IPS DF 19.7 (cell line): ENCODE measurements at regions not wholly inside any gene's neighbourhood (a gene's known extent, or its start where the extent isn't known, plus 50 kb on each side); places are given as distances from the start of the nearest gene placed in this dataset.

ENCODE experiments used
- DNase-seq: peaks from one replicate; pipeline ENCODE4 v3.0.0-alpha.2; 2013; ENCODE audit warnings: low read depth, low spot score

- DNase-seq = no peak
Measured at GRCh38 chr14:97264516-97265230, 467.5 kb downstream of the VRK1 start.

GRCh38 chr14:97266653-97267052, 469.5 kb downstream of the VRK1 start:
- DNase-seq = peak; percentile 28

DNA sequence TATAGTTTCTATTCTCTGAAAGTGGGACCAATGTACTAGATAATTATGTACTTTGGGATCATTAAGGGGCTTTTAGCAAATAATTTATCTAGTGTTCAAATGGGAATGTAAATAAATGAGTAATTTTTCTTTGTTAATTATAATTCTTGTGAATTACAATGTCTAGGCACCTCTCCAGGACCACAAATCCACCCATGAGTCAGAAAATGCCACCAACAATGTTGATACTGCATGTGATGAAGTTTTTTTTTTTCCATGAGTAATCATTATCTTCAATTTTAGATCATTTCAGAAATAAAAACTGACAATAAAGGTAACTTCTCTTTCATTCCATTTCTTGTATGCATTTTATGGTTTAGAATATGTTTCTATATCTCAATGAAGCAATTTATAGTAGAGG, 470.3 kb downstream of the VRK1 start:
- no peak for DNase-seq

DNA sequence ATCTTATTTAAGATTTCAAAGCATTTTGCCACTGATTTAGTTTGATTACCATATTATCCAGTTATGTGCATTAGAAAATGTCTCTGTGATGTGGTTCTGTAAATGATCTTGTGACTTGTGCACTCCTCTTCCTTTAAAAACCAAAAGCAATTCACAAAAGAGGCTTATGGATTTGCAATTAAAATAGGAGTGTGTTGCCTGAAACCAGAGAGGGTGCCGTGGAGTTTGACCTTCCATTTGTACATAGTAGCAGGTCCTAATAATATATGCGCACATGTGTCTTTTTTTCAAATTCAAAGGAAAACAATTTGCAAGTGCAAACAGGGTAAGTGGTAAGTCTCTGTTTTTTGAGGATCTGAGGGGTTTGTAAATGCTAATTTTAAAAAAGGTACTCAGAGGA, 470.9 kb downstream of the VRK1 start:
- DNase-seq = no peak

DNA sequence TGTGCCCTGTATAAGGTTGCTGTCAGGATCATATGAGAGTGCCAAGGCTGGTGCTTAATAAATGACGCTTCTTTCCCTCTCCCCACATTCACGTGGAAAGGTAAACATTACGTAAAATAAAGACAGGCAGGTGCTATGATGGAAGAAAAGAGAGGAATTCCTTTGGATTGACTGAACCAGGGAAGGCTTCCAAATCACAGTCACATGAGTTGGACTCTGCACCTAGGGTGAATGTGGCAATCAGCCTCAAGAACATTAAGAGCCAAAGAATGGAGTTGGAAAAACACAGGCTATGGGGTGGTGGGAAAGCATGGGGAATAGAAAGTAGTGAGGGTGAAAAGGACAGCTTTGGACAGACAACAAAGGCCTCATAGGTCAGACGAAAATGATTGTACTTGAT, 473.1 kb downstream of the VRK1 start:
- no peak for DNase-seq

- DNase-seq = no peak
Measured at GRCh38 chr14:97271451-97271960, 474.3 kb downstream of the VRK1 start.

GRCh38 chr14:97273540-97273939, 476.4 kb downstream of the VRK1 start:
- DNase-seq = no peak

DNA sequence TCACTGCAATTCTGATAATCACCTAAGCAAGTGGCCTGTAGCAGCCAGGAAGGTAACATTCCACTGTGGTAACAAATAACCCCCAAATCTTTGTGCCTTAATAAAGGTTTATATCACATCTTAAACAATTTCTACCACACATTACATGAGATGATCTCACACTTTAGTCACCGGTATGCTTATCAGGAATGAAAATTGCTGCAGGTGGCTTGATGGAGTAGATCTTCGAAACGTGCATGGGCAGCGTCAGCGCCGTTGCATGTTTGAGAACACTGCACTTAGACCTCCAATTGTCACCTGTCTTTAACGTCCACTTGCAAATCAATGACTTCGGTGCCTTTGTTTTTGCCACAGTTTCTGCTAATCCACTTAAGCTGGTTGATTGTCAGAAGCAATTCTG, 477.4 kb downstream of the VRK1 start:
- no peak for DNase-seq

DNA sequence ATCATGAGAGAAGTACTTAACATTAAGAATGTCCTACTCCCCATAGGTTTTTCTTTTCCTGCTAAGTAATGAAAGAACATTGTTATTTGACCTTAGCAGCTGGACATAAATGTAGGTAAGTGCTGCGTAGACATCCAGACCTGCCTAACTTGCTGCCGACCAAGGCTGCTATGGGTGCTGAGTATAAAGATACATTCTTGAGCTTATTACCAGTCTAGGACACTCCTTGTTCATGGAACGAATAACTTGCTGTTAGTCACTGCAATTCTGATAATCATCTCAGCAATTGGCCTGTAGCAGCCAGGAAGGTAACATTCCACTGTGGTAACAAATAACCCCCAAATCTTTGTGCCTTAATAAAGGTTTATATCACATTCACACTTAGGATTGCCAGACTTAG, 478.1 kb downstream of the VRK1 start:
- no peak for DNase-seq

DNA sequence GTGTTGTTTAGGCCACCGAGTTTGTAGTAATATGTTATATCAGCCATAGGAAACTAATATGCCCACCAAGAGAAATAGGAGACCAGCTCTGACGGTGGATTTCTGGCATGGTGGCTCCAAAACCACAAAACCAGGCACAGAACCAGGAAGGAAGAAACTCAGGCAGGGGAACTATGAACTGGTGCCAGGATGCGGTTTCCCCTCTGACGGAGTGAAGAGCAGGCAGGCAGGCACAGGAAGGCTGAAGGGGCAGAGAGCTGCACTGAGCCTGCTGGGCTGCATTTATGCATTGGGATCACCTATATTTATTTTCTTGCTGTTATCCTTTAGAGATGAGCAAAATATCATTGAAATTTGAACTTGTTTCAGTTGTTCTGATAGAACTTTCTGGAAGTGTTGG, 479.4 kb downstream of the VRK1 start:
- DNase-seq = no peak

DNA sequence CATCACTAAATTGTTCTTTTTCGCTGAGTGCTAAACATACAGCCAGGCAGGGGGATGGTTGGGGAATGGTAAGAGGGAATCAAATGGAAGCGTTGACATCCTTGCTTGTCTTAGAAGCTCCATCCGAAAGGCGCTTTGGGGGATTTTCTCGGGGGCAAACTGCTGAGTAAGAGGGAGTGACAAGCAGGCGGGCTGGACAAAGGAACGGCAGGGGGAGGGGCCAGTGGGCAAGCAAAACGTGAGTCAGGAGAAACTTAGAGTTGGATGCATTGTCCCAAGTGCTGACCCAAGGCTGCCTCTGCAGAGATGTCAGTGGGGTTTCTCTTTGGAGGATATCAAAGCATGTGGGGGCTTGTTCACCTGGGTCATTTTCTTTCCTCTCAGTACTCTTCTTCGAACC, 480.5 kb downstream of the VRK1 start:
- peak; percentile 50 for DNase-seq

DNA sequence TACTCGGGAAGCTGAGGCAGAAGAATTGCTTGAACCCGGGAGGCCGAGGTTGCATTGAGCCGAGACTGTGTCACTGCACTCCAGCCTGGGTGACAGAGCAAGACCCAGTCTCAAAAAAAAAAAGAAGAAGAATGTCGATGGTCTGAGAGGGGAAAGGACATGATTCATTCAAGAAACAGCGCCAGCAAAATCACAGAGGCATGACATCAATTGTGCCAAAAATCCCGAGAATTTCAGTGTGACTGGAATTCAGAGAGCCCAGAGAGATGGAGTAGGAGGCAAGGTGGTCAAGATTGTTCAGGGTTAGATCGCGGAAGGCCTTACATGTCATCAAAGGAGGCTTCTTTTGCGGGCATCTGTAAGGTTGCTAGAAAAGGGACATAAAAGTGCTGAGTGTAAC, 483.3 kb downstream of the VRK1 start:
- DNase-seq = no peak

DNA sequence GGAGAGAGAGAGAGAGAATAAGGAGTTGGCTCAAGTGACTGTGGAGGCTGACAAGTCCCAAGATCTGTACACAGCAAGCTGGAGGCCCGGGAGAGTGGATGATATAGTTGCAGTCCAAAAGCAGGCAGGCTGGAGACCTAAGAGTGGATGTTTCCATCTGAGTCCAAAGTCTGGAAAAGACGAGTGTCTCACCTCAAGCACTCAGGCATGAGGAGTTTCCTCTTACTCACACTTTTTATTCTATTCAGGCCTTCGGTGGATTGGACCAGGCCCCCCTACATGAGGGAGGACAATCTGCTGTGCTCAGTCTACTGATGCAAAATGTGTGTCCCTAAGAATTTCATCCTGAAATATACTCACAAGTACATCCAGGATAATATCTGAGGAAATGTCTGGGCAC, 484.6 kb downstream of the VRK1 start:
- DNase-seq = no peak

DNA sequence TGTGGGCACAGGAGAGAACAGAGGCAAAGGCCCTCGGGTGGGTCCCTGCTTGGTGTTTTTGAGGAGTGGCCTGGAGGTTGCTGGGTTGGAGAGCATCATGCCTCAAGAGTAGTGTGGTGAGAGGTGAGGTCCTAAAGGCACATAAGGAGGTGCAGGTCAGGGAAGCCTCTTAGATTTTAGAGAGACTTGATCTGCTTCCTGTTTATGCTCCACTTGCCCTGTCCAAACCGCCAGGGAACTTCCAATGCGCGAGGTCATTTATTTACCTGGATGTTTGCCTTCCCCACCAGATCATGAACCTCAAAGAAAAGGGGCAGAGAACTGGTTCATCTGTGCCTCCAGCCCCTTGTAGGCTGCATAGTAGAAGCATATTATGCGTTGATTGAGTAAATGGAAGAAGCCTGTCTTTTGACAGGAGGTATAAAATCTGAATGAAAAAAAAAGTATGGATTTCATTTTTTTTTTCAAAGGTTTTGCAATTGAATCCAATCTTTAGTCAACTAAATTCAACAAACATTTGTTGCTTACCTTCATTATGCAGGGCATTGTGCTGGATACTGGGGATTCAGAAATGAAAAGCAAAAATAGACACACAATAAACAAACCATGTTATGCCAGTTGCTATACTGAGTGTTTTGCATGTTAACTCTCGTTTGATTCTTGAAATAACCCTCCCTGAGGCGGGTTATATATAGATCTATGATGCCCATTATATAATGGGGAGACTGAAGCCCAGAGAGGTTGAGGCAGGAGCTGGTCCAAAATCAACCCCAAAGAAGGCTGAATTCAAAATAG, 485.2 kb downstream of the VRK1 start:
- DNase-seq = no peak

- no peak for DNase-seq
Measured at GRCh38 chr14:97283005-97283403, 485.8 kb downstream of the VRK1 start.

DNA sequence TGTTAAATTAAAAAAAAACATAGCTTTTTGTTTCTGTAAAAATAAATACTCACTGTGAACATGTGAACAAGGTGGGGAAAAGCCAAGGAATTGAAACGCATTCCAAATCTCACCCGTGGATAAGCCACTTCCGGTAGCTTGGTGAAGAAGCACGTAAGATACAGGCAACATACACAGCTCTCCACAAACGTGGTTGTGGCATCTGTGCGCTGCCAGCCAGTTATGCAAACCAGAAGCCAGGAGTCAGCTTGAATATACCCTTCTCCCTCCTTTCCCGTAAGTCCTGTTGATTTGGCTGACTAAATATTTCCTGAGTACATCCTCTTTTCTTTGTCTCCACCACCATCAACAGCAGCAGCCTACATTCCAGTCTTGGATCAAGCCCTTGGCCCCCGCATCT, 486.2 kb downstream of the VRK1 start:
- no peak for DNase-seq

DNA sequence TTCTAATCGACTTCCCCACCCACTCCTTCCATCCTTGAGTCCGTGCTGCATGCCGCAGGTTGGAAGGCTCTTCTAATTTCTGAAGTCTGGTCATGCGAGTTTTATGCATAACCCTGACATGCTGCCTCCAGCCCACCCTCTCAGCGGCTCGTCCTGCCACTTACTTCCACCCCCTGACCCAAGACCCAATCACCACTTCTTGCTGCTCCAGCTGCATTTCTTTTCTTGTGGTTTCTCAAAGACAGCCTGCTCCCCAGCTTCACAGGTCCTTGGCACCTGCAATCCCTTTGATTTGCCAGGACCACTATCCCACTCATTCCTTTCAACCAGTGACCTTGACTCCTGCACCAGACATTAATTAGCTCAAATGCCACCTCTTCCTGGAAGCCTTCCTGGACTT, 486.7 kb downstream of the VRK1 start:
- no peak for DNase-seq

DNA sequence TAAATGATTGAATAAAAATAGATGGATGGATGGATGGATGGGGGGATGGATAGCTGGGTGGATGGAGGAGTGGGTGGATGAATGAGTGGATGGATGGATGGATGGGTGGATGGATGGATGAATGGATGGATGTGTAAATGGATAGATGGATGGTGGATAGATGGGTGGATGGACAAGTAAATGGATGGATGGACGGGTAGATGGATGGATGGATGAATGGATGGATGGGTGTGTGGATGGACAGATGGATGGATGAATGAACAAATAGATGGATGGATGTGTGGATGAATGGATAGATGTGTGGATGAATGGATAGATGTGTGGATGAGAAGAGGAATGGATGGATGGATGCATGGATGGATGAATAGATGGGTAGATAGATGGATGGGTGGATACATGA, 490.8 kb downstream of the VRK1 start:
- no peak for DNase-seq

DNA sequence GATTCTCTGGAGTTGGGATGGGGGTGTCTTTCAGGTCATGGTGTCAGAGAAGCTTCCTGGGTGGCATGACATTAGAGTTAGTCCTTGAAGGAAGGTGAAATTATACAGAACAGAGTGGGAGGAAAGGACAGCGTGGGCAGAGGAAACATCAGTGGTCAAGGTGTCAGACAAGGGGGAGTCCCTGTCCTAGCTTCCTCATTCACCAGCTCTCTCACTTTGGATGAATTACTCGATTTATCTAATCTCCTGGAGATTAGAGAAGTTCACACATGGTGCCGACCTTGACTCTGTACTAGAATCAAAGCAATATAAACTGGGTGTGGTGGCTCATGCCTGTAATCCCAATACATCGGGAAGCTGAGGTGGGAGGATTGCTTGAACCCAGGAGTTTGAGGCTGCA, 492.9 kb downstream of the VRK1 start:
- DNase-seq = no peak

GRCh38 chr14:97290977-97291376, 493.8 kb downstream of the VRK1 start:
- DNase-seq = no peak

DNA sequence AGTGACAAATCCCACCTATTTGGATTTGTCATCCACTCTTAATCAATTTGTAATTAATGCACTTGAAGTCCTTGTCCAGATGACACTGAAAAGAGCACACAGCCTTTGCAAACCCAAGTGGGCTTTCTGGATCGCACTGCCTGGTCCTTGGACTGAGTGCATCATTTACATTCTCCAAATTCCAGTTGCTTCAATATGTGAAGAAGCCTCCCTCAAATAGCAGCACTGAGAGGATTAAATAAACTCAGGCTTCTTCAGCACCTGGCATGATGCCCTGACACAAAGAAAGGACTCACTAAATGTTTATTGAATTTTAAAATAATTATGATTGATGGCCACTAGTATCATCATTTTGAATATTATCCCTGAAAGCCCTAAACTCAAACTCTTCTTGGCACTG, 496.5 kb downstream of the VRK1 start:
- no peak for DNase-seq

DNA sequence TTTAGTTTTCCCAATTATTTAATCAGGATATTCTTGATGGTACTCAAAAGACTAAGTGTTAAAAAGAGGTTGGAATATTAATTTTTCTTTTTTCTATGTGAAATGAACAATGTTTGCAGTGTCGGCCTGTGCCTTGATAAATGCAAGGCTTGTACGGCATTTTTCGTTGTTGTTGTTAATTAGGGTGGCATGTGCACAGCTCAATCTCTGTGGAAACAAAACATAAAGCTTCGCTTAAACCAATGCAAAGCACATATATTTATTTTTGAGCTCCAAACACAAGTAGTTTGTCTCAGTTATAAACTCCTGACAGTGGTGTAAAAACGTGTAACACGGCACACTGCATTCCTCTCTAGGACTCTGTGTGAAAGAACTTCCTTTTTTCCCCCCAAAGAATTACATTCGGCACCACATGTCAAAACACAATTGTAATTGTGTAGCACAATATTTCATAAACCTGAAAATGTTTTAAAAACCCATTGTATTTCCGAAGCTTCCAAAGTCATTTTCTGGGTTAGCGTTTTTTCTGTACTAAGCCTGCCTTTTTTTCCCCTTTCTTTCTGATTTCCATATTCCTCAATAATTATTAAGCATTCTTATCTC, 498.0 kb downstream of the VRK1 start:
- no peak for DNase-seq

GRCh38 chr14:97296176-97296575, 499.0 kb downstream of the VRK1 start:
- no peak for DNase-seq
